IMR-90 (cell line): ENCODE measurements at regions not wholly inside any gene's neighbourhood (a gene's known extent, or its start where the extent isn't known, plus 50 kb on each side); places are given as distances from the start of the nearest gene placed in this dataset.

Experiments used
- CHD1 ChIP-seq: IDR thresholded peaks from 2 replicates; pipeline ENCODE4 v1.6.1; 2012; ENCODE audit warnings: low read depth, low read length, improper control_type of control experiment
- MAFK ChIP-seq: IDR thresholded peaks from 2 replicates; pipeline ENCODE4 v1.6.1; 2012; ENCODE audit warnings: low read depth, low read length, improper control_type of control experiment
- TF ChIP-seq, protein P1 (sequence below): conservative IDR thresholded peaks from 2 replicates; pipeline ENCODE4 v1.5.1; 2012; ENCODE audit warnings: mild to moderate bottlenecking, low read depth, low read length, improper control_type of control experiment

DNA sequence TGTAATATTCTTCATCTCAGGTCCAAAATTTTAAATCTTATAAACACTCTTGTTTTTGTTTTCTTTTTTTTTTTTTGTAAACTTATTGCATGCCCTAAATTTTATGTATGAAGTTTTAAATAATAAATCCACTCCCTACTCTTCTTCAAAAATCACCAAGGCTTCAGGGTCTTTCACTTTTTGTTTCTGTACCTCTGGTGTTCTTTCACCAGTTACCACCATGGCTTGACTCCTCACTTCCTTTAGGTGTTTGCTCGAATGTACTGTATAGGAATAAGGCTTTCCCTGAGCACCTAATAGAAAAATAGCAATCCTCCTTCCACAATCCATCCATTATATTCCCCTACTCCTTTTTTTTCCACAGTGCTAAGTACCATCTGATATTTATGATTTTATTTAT, 962.8 kb upstream of the POT1 start:
- TF ChIP-seq MAFK: no peak
- TF ChIP-seq, protein P1, sequence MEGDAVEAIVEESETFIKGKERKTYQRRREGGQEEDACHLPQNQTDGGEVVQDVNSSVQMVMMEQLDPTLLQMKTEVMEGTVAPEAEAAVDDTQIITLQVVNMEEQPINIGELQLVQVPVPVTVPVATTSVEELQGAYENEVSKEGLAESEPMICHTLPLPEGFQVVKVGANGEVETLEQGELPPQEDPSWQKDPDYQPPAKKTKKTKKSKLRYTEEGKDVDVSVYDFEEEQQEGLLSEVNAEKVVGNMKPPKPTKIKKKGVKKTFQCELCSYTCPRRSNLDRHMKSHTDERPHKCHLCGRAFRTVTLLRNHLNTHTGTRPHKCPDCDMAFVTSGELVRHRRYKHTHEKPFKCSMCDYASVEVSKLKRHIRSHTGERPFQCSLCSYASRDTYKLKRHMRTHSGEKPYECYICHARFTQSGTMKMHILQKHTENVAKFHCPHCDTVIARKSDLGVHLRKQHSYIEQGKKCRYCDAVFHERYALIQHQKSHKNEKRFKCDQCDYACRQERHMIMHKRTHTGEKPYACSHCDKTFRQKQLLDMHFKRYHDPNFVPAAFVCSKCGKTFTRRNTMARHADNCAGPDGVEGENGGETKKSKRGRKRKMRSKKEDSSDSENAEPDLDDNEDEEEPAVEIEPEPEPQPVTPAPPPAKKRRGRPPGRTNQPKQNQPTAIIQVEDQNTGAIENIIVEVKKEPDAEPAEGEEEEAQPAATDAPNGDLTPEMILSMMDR: no peak
- TF ChIP-seq CHD1: no peak
